SK-N-MC (cell line): ENCODE measurements at regions not wholly inside any gene's neighbourhood (a gene's known extent, or its start where the extent isn't known, plus 50 kb on each side); places are given as distances from the start of the nearest gene placed in this dataset.

Source experiments
- EZH2 ChIP-seq: fragments of 200-600 bp; sonication (generic); IDR thresholded peaks from one replicate; pipeline ENCODE4 v1.6.1; 2017; ENCODE audit warnings: antibody characterized with exemption
- FOXP2 ChIP-seq: optimal IDR thresholded peaks from 2 replicates; pipeline ENCODE3; 2011; ENCODE audit warnings: mild to moderate bottlenecking, moderate library complexity; ENCODE audit not compliant: insufficient read depth; ENCODE audit errors: extremely low read length, control extremely low read depth
- POLR2AphosphoS5 ChIP-seq: IDR thresholded peaks from 2 replicates; pipeline ENCODE4 v1.6.1; 2012; ENCODE audit warnings: mild to moderate bottlenecking, low read depth, low read length, borderline replicate concordance

DNA sequence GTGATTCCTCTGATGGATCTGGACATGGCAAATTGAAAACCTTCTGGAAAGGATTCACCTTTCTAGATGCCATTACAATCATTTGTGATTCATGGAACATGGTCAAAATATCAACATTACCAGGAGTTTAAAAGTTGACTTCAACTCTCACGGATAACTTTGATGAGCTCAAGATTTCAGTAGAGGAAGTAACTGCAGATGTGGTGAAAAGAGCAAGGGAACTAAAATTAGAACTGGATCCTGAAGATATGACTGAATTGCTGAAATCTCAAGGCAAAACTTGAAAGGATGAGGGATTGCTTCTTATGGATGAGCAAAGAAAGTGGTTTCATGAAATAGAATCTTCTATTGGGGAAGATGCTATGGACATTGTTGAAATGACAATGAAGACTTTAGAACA lies 293.6 kb downstream of the ARHGAP12 start:
- TF ChIP-seq POLR2AphosphoS5, result no peak
- TF ChIP-seq EZH2, result no peak
- no peak for TF ChIP-seq FOXP2
